Fibroblast of pulmonary artery (primary cell): ENCODE measurements at regions not wholly inside any gene's neighbourhood (a gene's known extent, or its start where the extent isn't known, plus 50 kb on each side); places are given as distances from the start of the nearest gene placed in this dataset.

Experiments
- DNase-seq: peaks from one replicate; pipeline ENCODE4 v3.0.0-alpha.2; 2010; ENCODE audit warnings: low read depth
- H3K4me3 ChIP-seq: replicated peaks from 2 replicates; pipeline ENCODE4 v1.5.1; 2011; ENCODE audit warnings: low read depth, mild to moderate bottlenecking, control low read depth, low read length, moderate library complexity
- TF ChIP-seq, protein P1 (sequence below): IDR thresholded peaks from 2 replicates; pipeline ENCODE4 v1.5.1; 2011; ENCODE audit warnings: mild to moderate bottlenecking, control low read depth, low read length, inconsistent platforms; ENCODE audit errors: missing control alignments

DNA sequence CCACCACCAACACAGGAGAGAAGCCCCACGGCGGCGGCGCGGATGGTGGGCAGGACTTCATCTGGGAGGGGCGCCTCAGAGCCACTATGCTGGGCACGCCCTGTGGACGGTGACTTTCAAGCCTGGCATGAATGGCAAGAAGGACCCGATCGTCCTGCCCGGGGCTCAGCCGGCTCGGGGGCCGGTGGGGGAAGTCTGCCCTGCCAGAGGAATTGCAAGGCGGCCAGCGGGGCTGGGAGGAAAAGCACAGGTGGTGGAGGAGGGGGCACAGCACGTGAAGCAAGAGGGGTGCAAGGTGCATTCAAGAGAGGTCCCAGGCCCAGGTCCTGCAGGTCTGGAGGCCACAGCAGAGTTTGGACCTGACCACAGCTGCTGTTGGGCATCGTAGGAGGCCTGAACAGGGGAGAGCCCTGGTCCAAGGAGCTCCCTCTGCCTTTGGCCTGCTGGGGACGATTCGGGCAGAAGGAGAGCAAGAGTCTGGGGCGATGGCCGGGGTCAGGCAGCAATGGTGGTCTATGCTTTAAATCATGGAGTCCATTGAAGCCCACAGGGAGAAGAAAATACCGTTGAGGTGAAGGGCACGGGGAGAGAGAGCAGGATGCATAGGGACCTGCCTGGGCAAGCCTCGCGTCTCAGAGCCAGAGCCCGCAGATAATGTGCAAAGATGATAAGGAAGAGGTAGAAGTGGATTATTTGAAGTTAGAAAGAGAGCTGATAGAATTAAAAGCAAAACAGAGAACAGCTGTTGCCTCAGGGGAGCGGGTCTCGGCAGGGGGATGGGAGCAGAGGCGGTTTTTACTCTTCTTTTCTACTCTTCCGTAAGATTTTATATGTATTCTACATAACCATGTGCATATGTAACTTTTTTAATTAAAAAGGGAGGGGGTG lies 82.6 kb upstream of the SHISAL1 start:
- no peak for DNase-seq
- no peak overlapping the region for H3K4me3 ChIP-seq
- TF ChIP-seq, protein P1, sequence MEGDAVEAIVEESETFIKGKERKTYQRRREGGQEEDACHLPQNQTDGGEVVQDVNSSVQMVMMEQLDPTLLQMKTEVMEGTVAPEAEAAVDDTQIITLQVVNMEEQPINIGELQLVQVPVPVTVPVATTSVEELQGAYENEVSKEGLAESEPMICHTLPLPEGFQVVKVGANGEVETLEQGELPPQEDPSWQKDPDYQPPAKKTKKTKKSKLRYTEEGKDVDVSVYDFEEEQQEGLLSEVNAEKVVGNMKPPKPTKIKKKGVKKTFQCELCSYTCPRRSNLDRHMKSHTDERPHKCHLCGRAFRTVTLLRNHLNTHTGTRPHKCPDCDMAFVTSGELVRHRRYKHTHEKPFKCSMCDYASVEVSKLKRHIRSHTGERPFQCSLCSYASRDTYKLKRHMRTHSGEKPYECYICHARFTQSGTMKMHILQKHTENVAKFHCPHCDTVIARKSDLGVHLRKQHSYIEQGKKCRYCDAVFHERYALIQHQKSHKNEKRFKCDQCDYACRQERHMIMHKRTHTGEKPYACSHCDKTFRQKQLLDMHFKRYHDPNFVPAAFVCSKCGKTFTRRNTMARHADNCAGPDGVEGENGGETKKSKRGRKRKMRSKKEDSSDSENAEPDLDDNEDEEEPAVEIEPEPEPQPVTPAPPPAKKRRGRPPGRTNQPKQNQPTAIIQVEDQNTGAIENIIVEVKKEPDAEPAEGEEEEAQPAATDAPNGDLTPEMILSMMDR: no peak

DNA sequence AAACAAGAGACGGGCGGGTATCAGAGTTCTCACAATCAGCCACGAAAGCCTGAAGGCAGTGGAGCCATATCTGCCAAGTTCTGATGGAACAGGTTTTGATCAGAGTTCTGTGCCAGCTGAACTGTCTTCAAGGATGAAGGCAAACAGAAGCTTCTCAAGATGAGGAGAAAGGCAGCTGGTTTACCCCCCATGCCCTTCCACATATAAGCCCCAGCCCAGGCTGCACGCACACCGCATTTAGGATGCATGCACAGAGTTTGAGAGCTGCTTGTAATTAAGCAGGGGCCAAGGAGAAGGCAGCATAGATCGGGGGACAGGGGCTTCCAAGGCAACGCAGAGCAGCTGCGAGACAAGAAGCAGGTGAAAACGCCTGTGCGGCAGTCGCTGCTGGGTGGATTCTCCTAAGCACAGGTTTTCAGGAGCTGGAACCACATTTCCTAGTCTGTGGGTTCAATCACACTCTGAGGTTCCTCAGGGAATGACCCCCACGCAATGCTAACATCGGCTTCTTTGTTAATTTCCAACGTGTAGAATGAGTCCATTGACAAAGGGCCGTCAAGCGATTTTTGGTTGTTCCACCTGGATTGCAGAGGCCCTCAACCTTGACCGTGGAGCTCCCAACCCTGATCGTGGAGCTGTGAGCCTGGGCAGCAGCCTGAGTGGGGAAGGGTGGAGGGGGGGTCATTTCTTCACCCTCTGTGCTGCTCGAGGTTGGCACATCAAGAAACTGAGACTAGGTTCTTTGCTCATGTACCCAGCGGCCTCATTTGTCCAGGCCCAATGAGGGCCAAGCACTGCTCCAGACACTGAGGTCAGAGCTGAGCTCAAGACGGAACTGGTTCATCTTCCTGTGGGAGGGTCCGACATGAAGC lies 81.7 kb upstream of the SHISAL1 start:
- no peak overlapping the region for H3K4me3 ChIP-seq
- DNase-seq: no peak
- TF ChIP-seq, protein P1: no peak

DNA sequence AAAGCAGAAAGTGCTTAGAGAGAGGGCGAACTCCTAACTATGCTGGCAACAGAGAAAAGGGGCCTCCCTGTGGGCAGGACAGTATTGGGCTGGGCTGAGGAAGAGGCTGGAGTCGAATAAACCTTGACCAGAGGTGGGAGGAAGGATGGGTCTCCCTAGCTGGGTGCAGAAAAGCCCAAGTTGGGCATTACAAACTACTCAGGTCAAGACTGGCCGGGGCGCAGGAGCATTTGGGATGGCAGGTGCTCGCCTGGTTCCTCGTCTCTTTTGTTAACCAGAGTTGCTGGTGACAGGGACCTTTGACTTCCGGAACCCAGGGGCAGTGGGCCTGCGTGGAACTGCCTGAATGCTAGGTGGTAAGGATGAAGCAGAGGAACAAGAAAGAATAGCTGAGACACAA lies 80.3 kb upstream of the SHISAL1 start:
- H3K4me3 ChIP-seq: no peak overlapping the region
- TF ChIP-seq, protein P1: no peak
- no peak for DNase-seq

DNA sequence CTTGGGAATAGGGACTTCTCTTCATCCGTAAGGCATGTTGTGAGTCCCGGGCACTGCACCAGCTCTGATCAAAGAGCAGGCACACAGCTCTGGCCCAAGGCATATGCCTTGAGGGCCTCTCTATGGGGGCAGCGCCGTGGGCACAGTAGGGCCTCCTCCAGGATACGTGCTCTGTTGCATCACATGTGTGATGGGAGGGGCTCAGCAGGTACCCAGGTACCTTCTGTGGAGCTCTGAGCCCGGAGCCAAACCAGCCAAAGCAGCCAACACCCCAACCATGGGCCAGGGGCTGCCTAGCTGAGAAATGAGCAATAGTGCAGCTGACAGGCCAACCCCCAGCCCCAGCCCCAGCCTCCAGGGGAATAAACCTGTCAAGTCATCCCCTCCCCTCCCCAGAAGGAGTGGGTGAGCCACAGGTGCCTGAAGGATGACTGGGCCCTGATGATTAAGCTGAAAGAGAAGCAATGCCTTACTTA lies 79.7 kb upstream of the SHISAL1 start:
- TF ChIP-seq, protein P1: no peak
- H3K4me3 ChIP-seq: no peak overlapping the region
- no peak for DNase-seq

DNA sequence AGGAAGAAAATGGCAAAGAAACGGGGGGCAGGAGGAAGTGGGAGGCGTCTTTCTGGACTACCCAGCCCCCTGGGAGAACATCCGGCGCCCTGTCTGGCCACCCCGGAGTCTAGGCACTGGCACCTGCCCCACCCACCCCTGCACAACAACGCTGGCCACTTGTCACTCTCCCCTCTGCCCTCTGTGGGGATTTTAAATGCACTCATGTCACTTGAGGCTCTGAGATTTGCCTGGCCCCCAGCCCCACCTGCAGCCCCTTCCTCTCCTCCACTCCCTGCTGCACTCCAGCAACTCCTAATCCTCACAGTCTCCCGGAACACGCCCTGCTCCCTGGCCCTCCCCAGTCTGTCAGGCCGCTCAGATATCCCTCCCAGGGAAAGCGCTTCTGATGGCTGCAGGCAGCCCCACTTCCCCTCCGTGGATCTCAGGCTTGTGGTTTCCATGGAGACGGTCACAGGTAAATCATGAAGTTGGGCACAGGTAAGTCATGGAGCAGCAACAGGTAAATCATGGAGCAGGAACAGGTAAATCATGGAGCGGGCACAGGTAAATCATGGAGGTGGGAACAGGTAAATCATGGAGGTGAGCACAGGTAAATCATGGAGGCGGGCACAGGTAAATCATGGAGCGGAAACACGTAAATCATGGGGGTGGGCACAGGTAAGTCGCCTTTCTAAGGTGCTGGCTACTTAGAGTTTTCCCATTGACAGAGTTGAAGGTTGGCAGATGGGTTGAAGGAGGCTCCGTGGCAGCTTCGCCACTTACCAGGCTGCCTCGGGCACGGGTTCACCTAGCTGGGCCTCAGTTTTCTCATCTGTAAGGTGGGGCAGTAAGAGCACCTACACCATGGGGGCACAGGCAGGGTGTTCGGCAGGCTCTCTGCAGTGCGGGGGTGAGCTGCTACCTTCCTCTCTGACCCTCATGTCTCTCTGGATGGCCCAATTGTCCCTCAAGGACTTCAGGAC lies 79.0 kb upstream of the SHISAL1 start:
- DNase-seq: no peak
- TF ChIP-seq, protein P1: no peak
- no peak overlapping the region for H3K4me3 ChIP-seq

DNA sequence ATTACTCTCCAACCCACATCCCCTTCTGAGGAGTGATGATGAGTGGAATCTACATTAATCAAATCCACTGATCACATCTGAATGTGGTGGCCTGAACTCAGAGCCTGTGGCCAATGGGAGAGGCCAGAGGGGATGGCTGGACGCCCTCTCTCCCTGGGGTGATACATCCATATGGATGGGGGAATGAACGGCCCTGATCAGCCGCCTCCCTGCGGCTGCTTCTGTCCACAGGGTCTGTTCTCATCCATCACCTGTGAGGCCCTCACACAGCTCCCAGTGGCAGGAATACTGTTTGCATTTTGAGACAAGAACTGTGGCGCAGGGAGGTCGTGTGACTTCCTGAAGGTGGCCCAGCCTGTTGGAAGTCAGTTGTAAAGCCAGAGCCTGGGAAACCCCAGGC lies 78.3 kb upstream of the SHISAL1 start:
- TF ChIP-seq, protein P1: no peak
- DNase-seq: no peak
- no peak overlapping the region for H3K4me3 ChIP-seq
